HPDE6-E6E7 (cell line): ENCODE measurements at regions not wholly inside any gene's neighbourhood (a gene's known extent, or its start where the extent isn't known, plus 50 kb on each side); places are given as distances from the start of the nearest gene placed in this dataset.
"Not testable (repeated sequence)": the region's sequence is repeated elsewhere in the genome, so short reads cannot be mapped to it uniquely, and the experiment has no call there.

Source experiments
- DNase-seq: peaks from one replicate; pipeline ENCODE4 v3.0.0; 2011; ENCODE audit warnings: missing footprints; ENCODE audit errors: extremely low spot score

- DNase-seq, result no peak
These were observed 408.0 kb downstream of the TMEM182 start for GRCh38 chr2:103169861-103170260.

DNA sequence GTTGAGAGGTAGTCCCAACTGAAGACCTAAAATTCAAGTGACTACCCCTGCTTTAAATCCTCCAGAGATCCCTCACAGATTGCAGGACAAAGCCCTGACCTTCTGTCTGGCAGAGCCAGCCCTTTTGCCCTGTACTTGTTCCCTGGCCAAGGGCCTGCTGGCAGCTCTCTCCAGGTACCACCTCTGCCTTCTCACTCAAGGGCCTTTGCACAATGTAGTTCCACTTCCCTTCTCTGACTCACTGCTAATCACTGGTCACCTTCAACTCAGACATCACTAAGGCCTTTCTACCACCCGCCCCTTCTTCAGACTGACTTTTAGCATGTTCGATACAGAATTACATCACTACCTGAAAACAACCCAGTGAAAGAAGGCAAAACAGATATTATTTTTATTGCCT lies 411.0 kb downstream of the TMEM182 start:
- no peak for DNase-seq

- no peak for DNase-seq
These were observed 412.9 kb downstream of the TMEM182 start for GRCh38 chr2:103174711-103175110.

- no peak for DNase-seq
These were observed 414.6 kb downstream of the TMEM182 start for GRCh38 chr2:103176294-103176915.

DNA sequence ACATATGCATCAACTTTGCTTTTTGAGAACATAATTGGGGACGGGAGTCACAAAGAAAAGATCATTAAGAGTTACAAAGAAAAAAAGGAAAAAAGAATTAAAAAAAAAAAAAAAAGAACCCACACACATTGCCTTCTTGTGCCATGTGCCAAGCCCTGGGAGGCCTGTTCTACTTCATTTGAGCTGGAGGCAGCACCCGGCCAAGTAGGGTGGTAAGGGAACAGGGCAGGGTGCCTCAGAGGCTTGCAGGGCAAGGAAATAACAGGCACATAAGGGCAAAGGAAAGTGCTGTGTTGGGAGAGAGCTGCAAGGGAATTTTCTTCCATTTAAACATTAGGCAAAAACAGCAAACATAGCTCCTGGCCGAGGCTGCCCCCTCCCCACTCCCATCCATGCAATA lies 418.0 kb downstream of the TMEM182 start:
- DNase-seq, result no peak

GRCh38 chr2:103183061-103183460 lies 421.2 kb downstream of the TMEM182 start:
- DNase-seq, result no peak

GRCh38 chr2:103196802-103197201 lies 435.0 kb downstream of the TMEM182 start:
- no peak for DNase-seq

- not testable (repeated sequence) for DNase-seq
These were observed 438.9 kb downstream of the TMEM182 start for GRCh38 chr2:103200774-103201173.

GRCh38 chr2:103208916-103209315 lies 447.1 kb downstream of the TMEM182 start:
- DNase-seq, result no peak

- no peak for DNase-seq
These were observed 451.3 kb downstream of the TMEM182 start for GRCh38 chr2:103213028-103213542.

GRCh38 chr2:103218516-103218915 lies 456.7 kb downstream of the TMEM182 start:
- DNase-seq, result no peak

DNA sequence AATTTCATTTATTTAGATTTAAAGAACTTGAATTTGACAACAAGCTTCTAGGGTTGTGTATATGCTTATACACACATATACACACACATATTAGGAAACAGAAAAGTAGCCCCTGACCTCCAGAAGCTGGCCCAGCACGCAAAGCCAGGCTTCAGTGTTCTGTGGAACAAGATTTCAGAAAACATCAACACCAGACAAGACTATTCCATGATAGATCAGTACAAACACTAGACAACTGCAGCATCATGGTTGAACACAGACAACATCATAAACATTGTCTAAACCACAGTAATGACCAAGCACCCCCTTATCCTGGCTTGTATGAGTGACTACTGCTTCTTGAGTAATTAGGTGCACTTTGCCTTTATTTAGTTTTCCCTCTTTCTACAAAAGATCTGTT lies 457.6 kb downstream of the TMEM182 start:
- no peak for DNase-seq

DNA sequence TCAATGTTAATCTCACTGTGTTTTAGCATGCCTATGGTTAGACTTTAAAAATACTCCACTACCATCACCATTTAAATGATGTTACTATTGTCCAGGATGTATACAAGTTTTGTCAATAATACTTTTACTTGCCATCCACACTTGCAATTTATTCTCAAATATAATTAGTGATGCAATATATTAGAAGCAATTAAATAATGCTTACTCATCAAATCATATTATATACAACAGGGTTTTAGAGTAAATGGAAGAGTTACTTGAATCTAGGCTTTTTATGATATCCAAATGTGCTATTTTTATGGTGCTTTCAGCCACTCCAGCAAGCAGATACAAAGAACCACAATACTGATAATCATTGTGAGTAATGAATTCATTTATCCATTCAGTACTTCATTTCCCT lies 461.1 kb downstream of the TMEM182 start:
- no peak for DNase-seq

GRCh38 chr2:103230796-103231195 lies 469.0 kb downstream of the TMEM182 start:
- DNase-seq, result no peak

GRCh38 chr2:103232865-103233264 lies 471.0 kb downstream of the TMEM182 start:
- no peak for DNase-seq

- DNase-seq, result no peak
These were observed 471.9 kb downstream of the TMEM182 start for GRCh38 chr2:103233691-103234090.

DNA sequence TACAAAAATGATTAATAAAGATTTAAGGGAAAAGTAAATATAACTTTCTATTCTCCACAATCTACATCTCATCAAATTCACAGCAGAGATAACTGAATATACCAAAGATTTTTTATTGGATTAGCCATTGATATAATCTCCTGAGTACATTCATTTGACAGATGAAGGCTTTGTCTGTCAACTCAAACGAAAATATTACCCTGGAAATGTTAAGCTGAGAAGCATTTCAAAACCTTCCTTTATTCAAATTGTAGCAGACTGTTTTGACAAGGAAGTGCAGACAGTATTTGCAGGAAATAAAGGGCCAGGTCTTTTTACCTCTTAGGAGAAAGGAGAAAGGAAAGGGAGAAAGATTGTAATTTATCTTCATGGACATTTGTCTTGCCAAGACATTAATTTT lies 473.5 kb downstream of the TMEM182 start:
- no peak for DNase-seq

DNA sequence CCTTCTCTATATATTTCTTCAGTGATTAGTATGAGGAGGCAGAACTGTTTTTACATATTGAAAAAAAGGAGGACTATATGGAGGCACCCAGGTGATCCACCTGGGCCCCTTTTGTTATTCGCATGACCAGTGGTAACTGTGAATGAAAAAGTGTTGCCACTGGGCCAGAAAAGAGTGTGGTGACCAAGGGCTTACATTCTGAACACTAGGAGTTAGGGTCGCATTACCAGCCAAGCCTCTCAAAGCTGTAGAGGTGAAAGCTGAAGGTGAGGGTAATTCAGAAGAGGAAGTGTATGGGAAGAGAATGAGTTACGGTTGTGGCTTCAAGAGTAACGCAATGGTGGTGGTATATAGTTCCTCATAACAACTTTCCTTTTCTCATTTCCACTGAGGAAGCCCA lies 487.6 kb downstream of the TMEM182 start:
- DNase-seq, result no peak

DNA sequence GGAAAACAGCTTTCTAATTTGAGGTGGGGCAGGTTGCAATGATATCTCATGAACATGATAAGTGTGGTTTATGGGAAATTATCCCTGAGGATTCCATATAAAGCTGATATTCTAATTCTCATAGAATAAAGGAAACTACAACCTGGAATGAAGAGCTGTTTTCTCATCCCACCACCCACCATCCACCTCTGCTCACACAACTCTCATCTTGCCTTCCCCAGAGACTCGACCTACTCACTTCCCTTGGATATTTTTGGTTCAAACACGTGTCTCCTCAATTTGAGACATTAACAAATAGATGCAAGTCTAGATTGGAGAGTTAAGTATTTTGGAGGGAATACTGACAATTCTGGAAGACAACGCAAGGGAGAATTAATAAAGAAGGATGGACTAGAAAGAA lies 490.9 kb downstream of the TMEM182 start:
- DNase-seq, result no peak

DNA sequence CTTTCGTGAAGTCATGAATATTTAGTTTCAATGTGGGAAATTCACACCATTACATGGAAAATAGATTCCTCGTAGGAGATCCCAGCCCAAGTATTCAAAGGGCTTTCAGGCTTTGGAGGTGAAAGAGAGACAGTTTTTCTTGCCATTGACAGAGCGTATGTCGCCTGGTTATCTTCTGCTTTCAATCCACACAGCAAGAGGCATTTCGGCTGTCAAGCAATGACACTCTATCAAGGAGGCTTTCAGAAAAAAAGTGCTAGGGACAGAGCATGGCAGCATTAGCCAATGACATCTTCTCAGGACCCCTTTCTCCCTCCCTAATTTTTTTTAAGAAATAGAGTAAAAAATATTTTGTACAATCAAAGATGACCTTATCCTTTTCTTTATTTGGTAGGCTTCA lies 492.8 kb downstream of the TMEM182 start:
- DNase-seq, result no peak

DNA sequence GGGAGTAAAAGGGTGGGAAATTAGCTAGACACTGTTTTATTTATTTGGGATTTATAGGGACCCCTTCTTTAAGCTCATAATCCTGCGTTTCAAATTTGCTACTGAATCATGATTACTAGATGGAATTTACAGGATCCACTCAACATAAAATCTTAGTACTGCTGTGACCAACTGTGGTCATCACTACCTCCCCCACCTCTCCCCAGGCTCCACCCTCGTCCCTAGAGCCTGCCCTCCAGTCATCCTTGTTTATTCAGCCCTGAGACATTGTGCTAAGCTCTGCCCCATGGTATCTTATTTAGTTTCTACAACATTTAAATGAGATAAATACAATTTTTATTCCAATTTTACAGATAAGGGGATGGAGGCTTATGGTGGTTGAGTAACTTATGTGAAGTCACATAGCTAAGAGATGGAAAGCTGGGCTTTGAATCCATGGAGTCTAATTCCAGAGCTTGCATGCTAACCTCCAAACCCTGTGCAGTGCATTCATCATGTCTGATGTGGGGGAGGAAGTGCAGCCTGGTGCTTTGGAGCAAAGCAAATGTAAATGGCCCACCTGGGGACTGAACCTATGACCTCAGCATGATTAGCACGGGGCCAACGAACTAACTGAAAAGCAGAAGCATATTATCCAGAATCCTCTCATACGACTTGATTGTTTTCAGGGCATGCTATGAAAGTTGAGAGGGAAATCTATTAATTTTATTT lies 502.4 kb downstream of the TMEM182 start:
- DNase-seq, result no peak

DNA sequence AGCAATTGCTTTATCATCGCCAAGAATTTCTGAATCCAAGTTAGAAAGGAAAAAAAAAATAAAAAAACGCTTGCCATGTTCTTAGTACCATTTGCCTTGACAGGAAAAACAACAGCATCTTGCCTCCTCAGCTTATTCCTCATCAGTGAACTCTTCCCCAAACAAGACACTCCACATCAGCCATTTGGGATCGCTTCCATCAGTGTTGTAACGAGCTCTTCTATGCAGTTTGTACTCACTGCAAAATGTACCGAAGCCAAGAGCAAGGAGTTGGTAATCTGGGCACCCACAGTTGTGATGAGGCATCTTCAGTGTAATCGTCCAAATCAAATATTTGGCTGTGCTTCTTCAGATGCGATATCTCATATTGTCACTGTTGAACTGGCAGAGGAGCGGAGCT lies 503.7 kb downstream of the TMEM182 start:
- DNase-seq, result no peak

DNA sequence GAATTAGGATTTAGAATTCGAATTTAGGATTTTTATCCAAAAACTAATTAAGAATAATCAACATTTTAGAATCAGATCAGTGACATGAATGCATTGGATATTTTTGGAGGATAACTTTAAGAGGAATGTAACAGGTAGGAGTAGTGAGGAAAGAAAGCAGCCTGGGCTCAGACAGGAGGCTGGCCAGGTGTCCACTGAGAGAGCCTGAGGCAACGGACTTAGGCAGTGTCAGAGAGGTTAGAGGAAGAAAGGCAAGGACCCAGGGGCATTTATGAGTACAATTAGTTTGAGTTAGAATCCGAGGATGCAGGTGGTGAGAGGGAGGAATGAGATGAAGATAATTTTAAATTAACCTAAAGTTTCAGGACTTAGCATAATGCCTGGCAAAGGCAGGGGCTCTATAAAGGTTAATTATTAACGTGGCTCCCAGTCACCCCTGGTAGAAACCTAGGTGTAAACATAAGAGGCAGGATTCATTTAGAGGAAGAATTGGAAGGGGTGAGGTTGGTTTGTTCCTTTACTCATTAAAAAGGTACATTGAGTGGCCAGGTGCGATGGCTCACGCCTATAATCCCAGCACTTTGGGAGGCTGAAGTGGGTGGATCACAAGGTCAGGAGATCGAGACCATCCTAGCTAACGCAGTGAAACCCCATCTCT lies 507.1 kb downstream of the TMEM182 start:
- no peak for DNase-seq
